Duodenal mucosa (tissue), 2 donors: ENCODE measurements at regions not wholly inside any gene's neighbourhood (a gene's known extent, or its start where the extent isn't known, plus 50 kb on each side); places are given as distances from the start of the nearest gene placed in this dataset.

Experiments
- H3K27ac ChIP-seq: one replicate; pipeline ENCODE4 v1.7.0; 2013; ENCODE audit warnings: low read depth, low read length
- H3K27me3 ChIP-seq, 2 donors: one replicate each; pipeline ENCODE4 v1.7.0; 2013; ENCODE audit warnings: low read length in 2 of 2, control low read depth in 1 of 2; ENCODE audit not compliant: insufficient read depth in 2 of 2, control insufficient read depth in 1 of 2
- H3K36me3 ChIP-seq, 2 donors: one replicate each; pipeline ENCODE4 v1.7.0; 2013; ENCODE audit warnings: low read length in 2 of 2, control low read depth in 1 of 2; ENCODE audit not compliant: insufficient read depth in 2 of 2, control insufficient read depth in 1 of 2
- H3K4me1 ChIP-seq, 2 donors: one replicate each; pipeline ENCODE4 v1.7.0; 2013; ENCODE audit warnings: low read length in 2 of 2, control low read depth in 1 of 2; ENCODE audit not compliant: insufficient read depth in 2 of 2, control insufficient read depth in 1 of 2
- H3K4me3 ChIP-seq, 2 donors: one replicate each; pipeline ENCODE4 v1.7.0; 2013; ENCODE audit warnings: low read length in 2 of 2, low read depth in 1 of 2
- H3K9ac ChIP-seq, 2 donors: one replicate each; pipeline ENCODE4 v1.7.0; 2013; ENCODE audit warnings: low read length in 2 of 2, low read depth in 1 of 2
- H3K9me3 ChIP-seq, 2 donors: one replicate each; pipeline ENCODE4 v1.7.0; 2013; ENCODE audit warnings: low read length in 2 of 2, control low read depth in 1 of 2; ENCODE audit not compliant: control insufficient read depth in 1 of 2

GRCh38 chr13:38166116-38166515 is 183.5 kb upstream of the UFM1 start:
- no peaks in the 10 kb centered on the region for H3K27me3 ChIP-seq
- H3K4me3 ChIP-seq, result no peak overlapping the region
- no peak overlapping the region for H3K9ac ChIP-seq
- H3K36me3 ChIP-seq, result no peaks in the 10 kb centered on the region
- no peaks in the 10 kb centered on the region for H3K9me3 ChIP-seq
- no peaks in the 10 kb centered on the region for H3K4me1 ChIP-seq
- H3K27ac ChIP-seq, result no peak overlapping the region

GRCh38 chr13:38160131-38160530 is 189.5 kb upstream of the UFM1 start:
- H3K27me3 ChIP-seq, result no peaks in the 10 kb centered on the region
- H3K36me3 ChIP-seq, result no peaks in the 10 kb centered on the region
- no peak overlapping the region for H3K27ac ChIP-seq
- no peak overlapping the region for H3K9ac ChIP-seq
- H3K4me3 ChIP-seq, result no peak overlapping the region
- H3K9me3 ChIP-seq, result no peaks in the 10 kb centered on the region
- H3K4me1 ChIP-seq, result no peaks in the 10 kb centered on the region

GRCh38 chr13:38159710-38160109 is 189.9 kb upstream of the UFM1 start:
- no peaks in the 10 kb centered on the region for H3K4me1 ChIP-seq
- H3K9ac ChIP-seq, result no peak overlapping the region
- no peaks in the 10 kb centered on the region for H3K36me3 ChIP-seq
- H3K27me3 ChIP-seq, result no peaks in the 10 kb centered on the region
- no peak overlapping the region for H3K27ac ChIP-seq
- H3K9me3 ChIP-seq, result no peaks in the 10 kb centered on the region
- no peak overlapping the region for H3K4me3 ChIP-seq

DNA sequence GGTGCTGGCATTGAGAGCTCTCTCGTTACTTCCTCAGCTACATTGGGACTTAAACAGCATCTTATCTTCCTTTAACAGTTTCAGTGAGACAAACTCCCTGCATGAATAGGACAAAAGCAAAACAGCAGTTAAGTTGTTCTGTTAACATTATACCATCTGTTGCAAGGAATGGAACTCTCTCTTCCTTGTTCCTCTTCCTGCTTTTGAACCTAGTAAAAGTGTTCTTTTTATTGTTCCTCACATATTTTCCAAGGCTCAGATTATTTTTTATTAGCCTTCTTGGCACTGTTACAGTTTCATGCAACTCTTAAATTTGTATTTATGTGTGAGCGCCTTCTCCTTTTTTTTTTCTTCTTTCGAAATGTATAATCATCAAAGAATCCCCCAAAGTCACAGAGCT is 202.6 kb upstream of the UFM1 start:
- Histone ChIP-seq H3K27me3 (no peaks in the 10 kb centered on the region), H3K9ac (no peak overlapping the region), H3K36me3 (no peaks in the 10 kb centered on the region), H3K4me1 (no peaks in the 10 kb centered on the region), H3K4me3 (no peak overlapping the region), H3K27ac (no peak overlapping the region), H3K9me3 (peaks cover 0 to 2% of the 10 kb centered on the region in 2 donors)

- Histone ChIP-seq H3K27ac (no peak overlapping the region), H3K4me1 (no peaks in the 10 kb centered on the region), H3K36me3 (no peaks in the 10 kb centered on the region), H3K4me3 (no peak overlapping the region), H3K27me3 (no peaks in the 10 kb centered on the region), H3K9me3 (no peaks in the 10 kb centered on the region), H3K9ac (no peak overlapping the region)
Observed at GRCh38 chr13:38141792-38142191, 207.9 kb upstream of the UFM1 start.

- Histone ChIP-seq H3K27me3 (no peaks in the 10 kb centered on the region), H3K9me3 (peaks cover 0 to 4% of the 10 kb centered on the region in 2 donors), H3K4me1 (no peaks in the 10 kb centered on the region), H3K4me3 (no peak overlapping the region), H3K9ac (no peak overlapping the region), H3K27ac (no peak overlapping the region), H3K36me3 (no peaks in the 10 kb centered on the region)
Observed at GRCh38 chr13:38135592-38135991, 214.1 kb upstream of the UFM1 start.

DNA sequence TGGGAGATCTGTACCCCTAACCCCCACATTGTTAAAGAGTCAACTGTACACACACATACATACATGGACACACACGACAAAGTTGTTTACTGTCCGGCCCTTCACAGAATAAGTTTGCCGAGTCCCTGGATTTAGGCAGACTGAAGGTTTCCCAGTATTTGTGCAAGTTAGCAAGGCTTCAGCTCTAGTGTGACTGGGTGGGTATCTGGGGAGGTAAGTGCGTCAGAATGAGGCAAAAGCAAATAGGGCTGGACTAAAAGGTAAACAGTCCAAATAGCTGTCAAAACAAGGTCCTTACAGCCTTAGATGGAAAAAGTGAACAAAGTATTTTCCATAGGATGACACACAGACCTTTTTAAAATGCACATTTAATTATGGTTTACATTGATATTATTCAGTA is 228.4 kb upstream of the UFM1 start:
- no peak overlapping the region for H3K4me3 ChIP-seq

DNA sequence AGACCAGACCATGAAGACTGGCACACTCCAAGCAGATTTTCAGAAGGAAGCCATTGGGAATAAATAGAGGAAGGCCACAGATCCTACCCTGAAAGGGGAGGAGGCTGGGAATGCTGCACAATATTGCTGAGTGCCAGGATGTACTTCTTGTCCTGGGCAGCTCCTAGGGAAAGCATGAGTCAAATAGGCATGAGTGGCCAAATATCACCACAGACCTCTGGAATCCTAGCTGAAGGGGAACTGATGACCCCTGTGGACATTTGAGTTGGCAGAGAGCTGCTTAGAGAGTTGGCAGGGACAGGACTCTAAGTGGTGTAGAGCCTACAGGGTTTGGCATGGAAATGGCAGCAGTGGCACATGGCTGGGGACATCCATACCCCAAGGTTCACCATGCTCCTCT is 234.3 kb upstream of the TRPC4 start:
- Histone ChIP-seq H3K9ac (no peak overlapping the region), H3K4me3 (no peak overlapping the region), H3K4me1 (no peaks in the 10 kb centered on the region), H3K27me3 (no peaks in the 10 kb centered on the region), H3K36me3 (no peaks in the 10 kb centered on the region), H3K27ac (no peak overlapping the region), H3K9me3 (peaks cover 0 to 4% of the 10 kb centered on the region in 2 donors)

More for the DNA sequence above, 228.4 kb upstream of the UFM1 start:
- Histone ChIP-seq H3K9me3 (peaks cover 0 to 3% of the 10 kb centered on the region in 2 donors), H3K36me3 (no peaks in the 10 kb centered on the region), H3K27ac (no peak overlapping the region), H3K4me1 (no peaks in the 10 kb centered on the region), H3K27me3 (no peaks in the 10 kb centered on the region), H3K9ac (no peak overlapping the region)

DNA sequence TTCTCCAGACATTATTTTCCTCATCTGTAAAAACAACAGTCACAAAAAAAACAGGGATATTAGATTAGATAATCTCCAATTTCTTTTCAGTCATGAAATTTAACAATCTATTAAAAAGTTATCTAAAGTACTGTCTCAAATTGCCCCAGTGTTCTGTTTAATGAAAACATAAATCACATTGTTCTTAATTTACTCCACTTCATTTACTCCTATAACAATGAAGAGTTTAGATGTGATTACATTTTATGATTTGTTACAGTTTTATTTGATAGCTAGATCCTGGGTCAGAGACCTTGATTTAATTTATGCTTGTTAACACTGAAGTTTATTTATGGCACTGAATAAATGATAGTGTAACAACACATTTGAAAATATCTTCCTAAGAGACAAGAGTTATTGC is 230.2 kb upstream of the TRPC4 start:
- no peak overlapping the region for H3K27ac ChIP-seq
- H3K4me3 ChIP-seq, result no peak overlapping the region
- no peaks in the 10 kb centered on the region for H3K36me3 ChIP-seq
- no peak overlapping the region for H3K9ac ChIP-seq
- H3K9me3 ChIP-seq, result no peaks in the 10 kb centered on the region
- H3K4me1 ChIP-seq, result no peaks in the 10 kb centered on the region
- no peaks in the 10 kb centered on the region for H3K27me3 ChIP-seq

DNA sequence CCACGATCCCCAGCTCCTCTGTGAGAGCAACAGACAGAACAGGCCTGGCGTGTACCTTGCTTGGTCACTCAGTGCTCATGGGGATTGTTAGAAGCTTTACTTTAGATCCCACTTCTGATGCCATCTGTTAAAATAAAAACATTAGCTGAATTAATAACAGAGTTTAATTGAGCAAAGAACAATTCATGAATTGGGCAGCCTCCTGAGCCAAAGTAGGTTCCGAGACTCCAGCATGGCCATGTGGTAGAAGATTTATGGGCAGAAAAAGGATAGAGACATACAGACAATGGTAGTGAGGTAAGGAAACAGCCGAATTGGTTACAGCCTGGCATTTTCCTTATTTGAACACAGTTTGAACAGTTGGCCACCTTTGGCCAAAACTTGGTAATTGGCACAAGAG is 223.9 kb upstream of the TRPC4 start:
- Histone ChIP-seq H3K4me3 (no peak overlapping the region), H3K27me3 (no peaks in the 10 kb centered on the region), H3K9ac (no peak overlapping the region), H3K9me3 (no peaks in the 10 kb centered on the region), H3K4me1 (no peaks in the 10 kb centered on the region), H3K27ac (no peak overlapping the region), H3K36me3 (no peaks in the 10 kb centered on the region)

- H3K36me3 ChIP-seq, result no peaks in the 10 kb centered on the region
- H3K4me3 ChIP-seq, result no peak overlapping the region
- no peaks in the 10 kb centered on the region for H3K27me3 ChIP-seq
- H3K9me3 ChIP-seq, result peaks cover 14 to 15% of the 10 kb centered on the region in 2 donors
- no peaks in the 10 kb centered on the region for H3K4me1 ChIP-seq
- no peak overlapping the region for H3K9ac ChIP-seq
- no peak overlapping the region for H3K27ac ChIP-seq
Observed at GRCh38 chr13:38090913-38091312, 221.3 kb upstream of the TRPC4 start.
